GM12878 (cell line): ENCODE measurements at regions not wholly inside any gene's neighbourhood (a gene's known extent, or its start where the extent isn't known, plus 50 kb on each side); places are given as distances from the start of the nearest gene placed in this dataset.

ENCODE experiments used
- ATAC-seq: fragments of 200-7000 bp; cut with Tn5 transposase; 3 replicates; pipeline ENCODE4 v1.9.1; 2020; ENCODE audit warnings: mild to moderate bottlenecking, moderate library complexity
- BruUV-seq: library from RNA; stranded (reverse); fragments of 400-500 nt; replicated peaks from 2 replicates; lab custom pipeline; 2021; lab: Mats Ljungman, UMichigan
- CTCF ChIA-PET: fragments of 300-600 bp; sonication (Branson Sonifier 250); formaldehyde crosslinking; extraction: SDS; loops from one replicate; lab custom pipeline; 2021; ENCODE audit warnings: inconsistent platforms; lab: Yijun Ruan, JAX
- POLR2A ChIA-PET: fragments of 350-600 bp; formaldehyde crosslinking; extraction: SDS; loops from one replicate; lab custom pipeline; 2021; ENCODE audit warnings: inconsistent platforms; lab: Charles Lee
- RAD21 ChIA-PET: fragments of 300-600 bp; sonication (Branson Sonifier 250); formaldehyde crosslinking; loops from one replicate; lab custom pipeline; 2023; ENCODE audit warnings: antibody characterized with exemption; ENCODE audit not compliant: unreplicated experiment; lab: Charles Lee
- SMC1A ChIA-PET: fragments of 300-600 bp; sonication (Branson Sonifier 250); formaldehyde crosslinking; loops from one replicate; lab custom pipeline; 2023; ENCODE audit not compliant: unreplicated experiment, uncharacterized antibody; lab: Charles Lee
- DNase-seq: peaks from one replicate; pipeline ENCODE4 v3.0.0-alpha.2; 2011; ENCODE audit warnings: low read depth, low spot score
- FAIRE-seq: peaks from 3 replicates; lab custom pipeline; 2011; peaks lifted over from hg19 to GRCh38; lab: Jason Lieb, UNC
- H2AFZ ChIP-seq: 2 replicates; pipeline ENCODE4 v1.6.0; 2011; ENCODE audit warnings: low read depth, low read length, control low read depth; ENCODE audit not compliant: control insufficient read depth
- H3K27ac ChIP-seq: 2 replicates; pipeline ENCODE4 v1.5.1; 2011; ENCODE audit warnings: control low read depth; ENCODE audit not compliant: control insufficient read depth, insufficient read depth
- H3K27me3 ChIP-seq, 2 experiments: replicated peaks in 1 of 2; 2 replicates each; pipeline versions ENCODE4 v1.6.0 to v1.6.1; 2011; ENCODE audit warnings: low read length in 1 of 2; ENCODE audit not compliant: control insufficient read depth in 2 of 2, insufficient read depth in 2 of 2
- H3K36me3 ChIP-seq, 2 experiments: 2 replicates each; pipeline ENCODE4 v1.5.1; 2011; ENCODE audit warnings: low read length in 1 of 2; ENCODE audit not compliant: control insufficient read depth in 2 of 2, insufficient read depth in 2 of 2
- H3K4me1 ChIP-seq: 2 replicates; pipeline ENCODE4 v1.6.1; 2011; ENCODE audit warnings: mild to moderate bottlenecking, low read length, moderate library complexity, mixed read lengths; ENCODE audit not compliant: control insufficient read depth, insufficient read depth
- H3K4me2 ChIP-seq: 2 replicates; pipeline ENCODE4 v1.6.0; 2011; ENCODE audit warnings: control low read depth; ENCODE audit not compliant: control insufficient read depth, insufficient read depth
- H3K4me3 ChIP-seq: fragments of 200-600 bp; sonication (generic); 2 replicates; pipeline ENCODE4 v1.5.1; 2016
- H3K79me2 ChIP-seq: 2 replicates; pipeline ENCODE4 v1.6.0; 2011; ENCODE audit warnings: low read length; ENCODE audit not compliant: control insufficient read depth, insufficient read depth
- H3K9ac ChIP-seq: 2 replicates; pipeline ENCODE4 v1.8.0; 2011; ENCODE audit warnings: low read length, control low read depth, mixed read lengths; ENCODE audit not compliant: control insufficient read depth, insufficient read depth
- H3K9me3 ChIP-seq: replicated peaks from 3 replicates; pipeline ENCODE4 v1.5.1; 2011; ENCODE audit warnings: mild to moderate bottlenecking, low read length; ENCODE audit not compliant: control insufficient read depth, insufficient read depth
- H4K20me1 ChIP-seq: 2 replicates; pipeline ENCODE4 v1.6.0; 2011; ENCODE audit not compliant: control insufficient read depth, insufficient read depth
- BHLHE40 ChIP-seq, 2 experiments: fragments of 450-650 bp in 1 of 2; IDR thresholded peaks; 2 replicates each; pipeline ENCODE4 v1.6.1; 2011 to 2017; ENCODE audit warnings: low read depth in 2 of 2, borderline replicate concordance in 1 of 2, improper control_type of control experiment in 1 of 2, low read length in 1 of 2, mild to moderate bottlenecking in 1 of 2
- CREM ChIP-seq: IDR thresholded peaks from 2 replicates; pipeline ENCODE4 v1.6.1; 2014; ENCODE audit warnings: antibody characterized with exemption, low read depth
- DPF2 ChIP-seq: fragments of 450-650 bp; IDR thresholded peaks from 2 replicates; pipeline ENCODE4 v1.6.1; 2017; ENCODE audit warnings: mild to moderate bottlenecking
- EED ChIP-seq: sonication (generic); IDR thresholded peaks from 2 replicates; pipeline ENCODE4 v1.6.1; 2016; ENCODE audit warnings: antibody characterized with exemption, low read depth
- FOXM1 ChIP-seq: IDR thresholded peaks from 2 replicates; pipeline ENCODE4 v1.6.1; 2012; ENCODE audit warnings: low read depth, mild to moderate bottlenecking, inconsistent platforms, low read length, moderate library complexity
- GATAD2B ChIP-seq: fragments of 450-650 bp; conservative IDR thresholded peaks from 2 replicates; pipeline ENCODE4 v1.6.1; 2017; ENCODE audit warnings: low read depth, mild to moderate bottlenecking, moderate library complexity
- HDAC6 ChIP-seq: fragments of 200-600 bp; sonication (generic); IDR thresholded peaks from one replicate; pipeline ENCODE4 v1.8.0; 2017; ENCODE audit warnings: antibody characterized with exemption; ENCODE audit not compliant: unreplicated experiment
- KAT2A ChIP-seq: conservative IDR thresholded peaks from 2 replicates; pipeline ENCODE4 v1.6.1; 2011; ENCODE audit warnings: low read depth, low read length; ENCODE audit not compliant: control insufficient read depth
- MYC ChIP-seq: IDR thresholded peaks from 2 replicates; pipeline ENCODE4 v1.6.1; 2011; ENCODE audit warnings: mild to moderate bottlenecking, low read length, moderate library complexity, inconsistent platforms; ENCODE audit not compliant: insufficient read depth, insufficient replicate concordance, insufficient read length, severe bottlenecking
- NFIC ChIP-seq: IDR thresholded peaks from 2 replicates; pipeline ENCODE4 v1.6.1; 2012; ENCODE audit warnings: low read depth, mild to moderate bottlenecking, inconsistent platforms, low read length, moderate library complexity
- NFXL1 ChIP-seq: fragments of 450-650 bp; IDR thresholded peaks from 2 replicates; pipeline ENCODE4 v1.6.1; 2017; ENCODE audit warnings: antibody characterized with exemption, mild to moderate bottlenecking, borderline replicate concordance
- PAX5 ChIP-seq: IDR thresholded peaks from 2 replicates; pipeline ENCODE4 v1.6.1; 2011; ENCODE audit warnings: low read depth, low read length, borderline replicate concordance
- RAD51 ChIP-seq: fragments of 450-650 bp; IDR thresholded peaks from 2 replicates; pipeline ENCODE4 v1.6.1; 2016; ENCODE audit warnings: moderate library complexity, mild to moderate bottlenecking, inconsistent platforms
- RCOR1 ChIP-seq: conservative IDR thresholded peaks from 2 replicates; pipeline ENCODE4 v1.6.1; 2012; ENCODE audit warnings: low read depth, low read length, improper control_type of control experiment
- SMAD1 ChIP-seq: fragments of 450-650 bp; IDR thresholded peaks from 2 replicates; pipeline ENCODE4 v1.6.1; 2018; ENCODE audit warnings: mild to moderate bottlenecking, low read depth; ENCODE audit not compliant: partially characterized antibody
- WRNIP1 ChIP-seq: IDR thresholded peaks from 2 replicates; pipeline ENCODE4 v1.6.1; 2011; ENCODE audit warnings: low read depth, low read length, improper control_type of control experiment, borderline replicate concordance
- ZBED1 ChIP-seq: IDR thresholded peaks from 2 replicates; pipeline ENCODE4 v1.6.1; 2016; ENCODE audit warnings: borderline replicate concordance
- WGBS: methylation state at CpG from one replicate; pipeline ENCODE4 v1.1.6; 2016; ENCODE audit warnings: low lambda C conversion rate; ENCODE audit not compliant: insufficient replicate concordance, insufficient coverage; ENCODE audit errors: missing lambda C conversion rate; 5-methylcytosine and 5-hydroxymethylcytosine counted together
- in situ Hi-C: fragments of 300-500 bp; cut with MboI; formaldehyde crosslinking; loops from 9 replicates; pipeline ENCODE4 v1.14.3; 2018; ENCODE audit warnings: mixed read lengths
- intact Hi-C: fragments of 100-400 bp; cut with micrococcal nuclease; formaldehyde crosslinking; loops from one replicate; pipeline ENCODE4 v1.14.2; 2022; ENCODE audit not compliant: unreplicated experiment
- TF ChIP-seq, protein P1 (sequence below): IDR thresholded peaks from 2 replicates; pipeline ENCODE4 v1.6.1; 2011; ENCODE audit warnings: low read depth, low read length, improper control_type of control experiment, borderline replicate concordance
- TF ChIP-seq, protein P2 (sequence below): fragments of 450-650 bp; IDR thresholded peaks from 2 replicates; pipeline ENCODE4 v1.6.1; 2016; ENCODE audit warnings: mild to moderate bottlenecking

DNA sequence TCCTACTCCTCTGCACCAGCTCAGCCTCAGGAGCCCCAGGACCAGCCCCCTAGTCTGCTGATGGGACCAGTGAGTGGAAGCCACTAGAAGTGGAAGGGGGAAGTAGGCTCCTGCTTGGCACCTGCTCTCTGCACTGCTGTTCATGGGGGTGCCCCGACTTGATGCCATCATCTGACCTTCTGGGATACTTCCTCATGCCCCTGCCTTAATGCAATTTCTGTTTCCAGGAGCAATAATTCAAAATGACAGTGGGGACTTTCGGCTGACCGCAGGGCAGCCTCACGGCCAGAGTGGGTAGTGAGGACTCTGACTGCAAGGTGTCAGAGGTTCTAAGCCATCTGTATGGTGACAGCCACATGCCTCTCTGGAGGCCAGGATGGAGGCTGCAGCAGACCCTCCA is 196.4 kb upstream of the WSCD1 start:
- in situ Hi-C loops (no loop called here), intact Hi-C loops (no loop called here)
- ChIA-PET POLR2A (no interaction called here), SMC1A (no interaction called here), CTCF (no interaction called here), RAD21 (no interaction called here)
- 11% methylated on average over 4 of the region's 4 CpGs for WGBS
- Histone ChIP-seq H3K36me3 (no peaks in the 10 kb centered on the region), H4K20me1 (no peaks in the 10 kb centered on the region), H3K4me3 (no peak overlapping the region), H3K79me2 (no peaks in the 10 kb centered on the region), H3K9me3 (no peaks in the 10 kb centered on the region), H3K4me2 (no peak overlapping the region), H3K4me1 (no peaks in the 10 kb centered on the region), H3K27me3 (no peaks in the 10 kb centered on the region), H3K9ac (no peak overlapping the region), H2AFZ (no peak overlapping the region), H3K27ac (no peak overlapping the region)
- ATAC-seq (no peak), DNase-seq (no peak), FAIRE-seq (no peak)
- TF ChIP-seq KAT2A: no peak
- TF ChIP-seq, protein P1, sequence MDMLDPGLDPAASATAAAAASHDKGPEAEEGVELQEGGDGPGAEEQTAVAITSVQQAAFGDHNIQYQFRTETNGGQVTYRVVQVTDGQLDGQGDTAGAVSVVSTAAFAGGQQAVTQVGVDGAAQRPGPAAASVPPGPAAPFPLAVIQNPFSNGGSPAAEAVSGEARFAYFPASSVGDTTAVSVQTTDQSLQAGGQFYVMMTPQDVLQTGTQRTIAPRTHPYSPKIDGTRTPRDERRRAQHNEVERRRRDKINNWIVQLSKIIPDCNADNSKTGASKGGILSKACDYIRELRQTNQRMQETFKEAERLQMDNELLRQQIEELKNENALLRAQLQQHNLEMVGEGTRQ: no peak
- TF ChIP-seq HDAC6: no peak
- TF ChIP-seq FOXM1: no peak
- TF ChIP-seq BHLHE40 (IDR thresholded peaks at IDR 0.05; ENCODE audit: borderline replicate concordance in 1 of 2, low read depth in 2 of 2, low read length in 1 of 2): no peak
- TF ChIP-seq NFIC: no peak
- no peak for TF ChIP-seq CREM
- TF ChIP-seq PAX5: no peak
- TF ChIP-seq NFXL1: no peak
- TF ChIP-seq WRNIP1: no peak
- TF ChIP-seq DPF2: no peak
- no peak for TF ChIP-seq RAD51
- TF ChIP-seq GATAD2B: no peak
- no peak for TF ChIP-seq MYC
- no peak for TF ChIP-seq RCOR1
- no peak for TF ChIP-seq EED
- no peak for TF ChIP-seq ZBED1
- TF ChIP-seq SMAD1: no peak
- TF ChIP-seq, protein P2, sequence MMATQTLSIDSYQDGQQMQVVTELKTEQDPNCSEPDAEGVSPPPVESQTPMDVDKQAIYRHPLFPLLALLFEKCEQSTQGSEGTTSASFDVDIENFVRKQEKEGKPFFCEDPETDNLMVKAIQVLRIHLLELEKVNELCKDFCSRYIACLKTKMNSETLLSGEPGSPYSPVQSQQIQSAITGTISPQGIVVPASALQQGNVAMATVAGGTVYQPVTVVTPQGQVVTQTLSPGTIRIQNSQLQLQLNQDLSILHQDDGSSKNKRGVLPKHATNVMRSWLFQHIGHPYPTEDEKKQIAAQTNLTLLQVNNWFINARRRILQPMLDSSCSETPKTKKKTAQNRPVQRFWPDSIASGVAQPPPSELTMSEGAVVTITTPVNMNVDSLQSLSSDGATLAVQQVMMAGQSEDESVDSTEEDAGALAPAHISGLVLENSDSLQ: no peak
- BruUV-seq: no TSS peak
